IMR-90 (cell line): ENCODE measurements at regions not wholly inside any gene's neighbourhood (a gene's known extent, or its start where the extent isn't known, plus 50 kb on each side); places are given as distances from the start of the nearest gene placed in this dataset.
"Not testable (repeated sequence)": the region's sequence is repeated elsewhere in the genome, so short reads cannot be mapped to it uniquely, and the experiment has no call there.

Source experiments
- ATAC-seq: fragments of 200-7000 bp; cut with Tn5 transposase; 2 replicates; pipeline ENCODE4 v1.9.1; 2020; ENCODE audit warnings: low read depth, mild to moderate bottlenecking, moderate library complexity
- BruUV-seq: library from RNA; stranded (reverse); fragments of 400-500 nt; replicated peaks from 2 replicates; lab custom pipeline; 2021; lab: Mats Ljungman, UMichigan
- CTCF ChIA-PET: fragments of 300-600 bp; formaldehyde crosslinking; extraction: SDS; loops from one replicate; lab custom pipeline; 2021; ENCODE audit warnings: antibody characterized with exemption; lab: Yijun Ruan, JAX
- POLR2A ChIA-PET: fragments of 300-600 bp; sonication (Branson Sonifier 250); formaldehyde crosslinking; loops from one replicate; lab custom pipeline; 2022; ENCODE audit warnings: antibody characterized with exemption; ENCODE audit not compliant: unreplicated experiment; lab: Charles Lee
- DNase-seq: peaks from one replicate; pipeline ENCODE4 v3.0.0; 2013
- H2AFZ ChIP-seq: replicated peaks from 2 replicates; pipeline ENCODE3; 2013; ENCODE audit warnings: low read length, mild to moderate bottlenecking; ENCODE audit not compliant: poor library complexity
- H2AK5ac ChIP-seq: 2 replicates; pipeline ENCODE4 v1.6.1; 2013; ENCODE audit warnings: low read depth, low read length, inconsistent platforms
- H2AK9ac ChIP-seq: replicated peaks from 2 replicates; pipeline ENCODE3; 2013; ENCODE audit warnings: mild to moderate bottlenecking, low read depth, low read length, moderate library complexity; ENCODE audit not compliant: poor library complexity
- H2BK120ac ChIP-seq: 2 replicates; pipeline ENCODE4 v1.6.1; 2013; ENCODE audit warnings: low read depth, low read length, inconsistent platforms
- H2BK15ac ChIP-seq: 3 replicates; pipeline ENCODE4 v1.6.1; 2013; ENCODE audit warnings: low read depth, low read length, inconsistent platforms
- H2BK20ac ChIP-seq: 2 replicates; pipeline ENCODE4 v1.6.1; 2013; ENCODE audit warnings: low read depth, mild to moderate bottlenecking, inconsistent platforms, low read length, moderate library complexity
- H2BK5ac ChIP-seq: 2 replicates; pipeline ENCODE4 v1.6.1; 2013; ENCODE audit warnings: mild to moderate bottlenecking, low read depth, low read length, inconsistent platforms; ENCODE audit not compliant: poor library complexity, severe bottlenecking
- H3K14ac ChIP-seq: replicated peaks from 2 replicates; pipeline ENCODE4 v1.6.1; 2013; ENCODE audit warnings: low read depth, low read length, inconsistent platforms
- H3K18ac ChIP-seq: 2 replicates; pipeline ENCODE4 v1.6.1; 2013; ENCODE audit warnings: low read depth, low read length, control low read depth
- H3K23ac ChIP-seq: 2 replicates; pipeline ENCODE4 v1.6.1; 2013; ENCODE audit warnings: low read depth, low read length, inconsistent platforms
- H3K27ac ChIP-seq: 2 replicates; pipeline ENCODE4 v1.5.1; 2013; ENCODE audit warnings: mild to moderate bottlenecking, control low read depth, low read length; ENCODE audit not compliant: insufficient read depth
- H3K27me3 ChIP-seq: 2 replicates; pipeline ENCODE4 v1.6.1; 2013; ENCODE audit warnings: low read length; ENCODE audit not compliant: control insufficient read depth, insufficient read depth
- H3K36me3 ChIP-seq: 2 replicates; pipeline ENCODE4 v1.6.1; 2013; ENCODE audit warnings: low read length, mixed read lengths; ENCODE audit not compliant: control insufficient read depth, insufficient read depth
- H3K4ac ChIP-seq: 2 replicates; pipeline ENCODE4 v1.6.1; 2013; ENCODE audit warnings: low read depth, low read length, inconsistent platforms
- H3K4me1 ChIP-seq: 2 replicates; pipeline ENCODE4 v1.6.1; 2013; ENCODE audit warnings: low read length, mixed read lengths; ENCODE audit not compliant: control insufficient read depth, insufficient read depth
- H3K4me2 ChIP-seq: 2 replicates; pipeline ENCODE4 v1.6.1; 2013; ENCODE audit warnings: low read depth, mild to moderate bottlenecking, control low read depth, low read length, moderate library complexity
- H3K4me3 ChIP-seq: 2 replicates; pipeline ENCODE4 v1.5.1; 2013; ENCODE audit warnings: low read depth, mild to moderate bottlenecking, control low read depth, low read length, moderate library complexity; ENCODE audit not compliant: insufficient read depth
- H3K56ac ChIP-seq: 2 replicates; pipeline ENCODE4 v1.6.1; 2013; ENCODE audit warnings: low read length, inconsistent platforms; ENCODE audit not compliant: insufficient read depth; ENCODE audit errors: extremely low read depth
- H3K79me1 ChIP-seq, 2 experiments: 2 replicates each; pipeline ENCODE4 v1.6.1; 2013; ENCODE audit warnings: low read length in 2 of 2, inconsistent platforms in 1 of 2, low read depth in 1 of 2
- H3K9ac ChIP-seq: 2 replicates; pipeline ENCODE4 v1.6.1; 2013; ENCODE audit warnings: low read depth, low read length, control low read depth
- H3K9me1 ChIP-seq: 2 replicates; pipeline ENCODE4 v1.6.1; 2013; ENCODE audit warnings: low read length, inconsistent platforms; ENCODE audit not compliant: insufficient read depth
- H3K9me3 ChIP-seq: 2 replicates; pipeline ENCODE4 v1.6.1; 2013; ENCODE audit warnings: low read length; ENCODE audit not compliant: control insufficient read depth, insufficient read depth
- H4K20me1 ChIP-seq: 2 replicates; pipeline ENCODE4 v1.6.1; 2013; ENCODE audit warnings: low read length, inconsistent platforms; ENCODE audit not compliant: insufficient read depth
- H4K5ac ChIP-seq: 2 replicates; pipeline ENCODE4 v1.6.1; 2013; ENCODE audit warnings: mild to moderate bottlenecking, low read depth, low read length, control low read depth
- H4K8ac ChIP-seq, 2 experiments: 2 replicates each; pipeline ENCODE4 v1.6.1; 2013; ENCODE audit warnings: low read depth in 2 of 2, low read length in 2 of 2, control low read depth in 1 of 2, inconsistent platforms in 1 of 2
- H4K91ac ChIP-seq: 2 replicates; pipeline ENCODE4 v1.6.1; 2013; ENCODE audit warnings: low read depth, low read length, inconsistent platforms; ENCODE audit not compliant: insufficient read depth
- WGBS, 2 experiments: methylation state at CpG; one replicate each; pipeline versions ENCODE4 v1.1.5 to v1.1.7; 2013; ENCODE audit warnings: missing lambda C conversion rate in 2 of 2; ENCODE audit not compliant: insufficient read length in 1 of 2; ENCODE audit errors: extremely low coverage in 2 of 2; 5-methylcytosine and 5-hydroxymethylcytosine counted together
- dilution Hi-C: fragments of 300-500 bp; cut with HindIII; formaldehyde crosslinking; loops from one replicate; pipeline ENCODE4 v1.14.3; 2018; ENCODE audit warnings: low sequenced_read_pairs; ENCODE audit not compliant: unreplicated experiment
- in situ Hi-C: fragments of 300-500 bp; cut with MboI; formaldehyde crosslinking; loops from 3 replicates; pipeline ENCODE4 v1.14.3; 2019; ENCODE audit warnings: low sequenced_read_pairs, inconsistent platforms, mixed read lengths
- intact Hi-C: fragments of 100-400 bp; cut with micrococcal nuclease; formaldehyde crosslinking; loops from 2 replicates; pipeline ENCODE4 v1.10.0; 2022

DNA sequence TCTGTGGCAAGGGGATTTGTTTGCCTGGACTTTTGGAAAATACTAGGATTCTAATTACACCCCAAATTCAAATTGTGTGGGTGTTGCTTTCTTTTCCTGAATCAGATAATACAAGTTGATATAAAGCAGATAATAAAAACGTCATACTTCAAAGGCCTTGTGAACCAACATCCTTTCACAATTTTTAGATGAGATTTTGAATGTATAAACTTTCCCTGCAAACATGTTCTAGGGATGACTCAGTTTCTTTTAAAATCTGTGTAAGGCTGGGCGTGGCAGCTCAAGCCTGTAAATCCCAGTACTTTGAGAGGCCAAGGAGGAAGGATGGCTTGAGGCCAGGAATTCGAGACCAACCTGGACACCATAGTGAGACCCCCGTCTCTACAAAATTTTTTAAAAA, 182.4 kb downstream of the C12orf75 start:
- BruUV-seq, H2BK5ac ChIP-seq, H3K79me1 ChIP-seq, H4K8ac ChIP-seq, H2AK5ac ChIP-seq, dilution Hi-C loops, H4K20me1 ChIP-seq, ATAC-seq, H3K14ac ChIP-seq, H3K27ac ChIP-seq, H3K36me3 ChIP-seq, H3K4me2 ChIP-seq, H3K27me3 ChIP-seq, H2BK120ac ChIP-seq, in situ Hi-C loops, H2AK9ac ChIP-seq, H3K18ac ChIP-seq, H3K4me1 ChIP-seq, H3K9me3 ChIP-seq, intact Hi-C loops, H3K9me1 ChIP-seq, H3K4ac ChIP-seq, H3K56ac ChIP-seq, H4K91ac ChIP-seq, H2AFZ ChIP-seq, CTCF ChIA-PET, H3K4me3 ChIP-seq, H2BK20ac ChIP-seq, H3K23ac ChIP-seq, H2BK15ac ChIP-seq, H4K5ac ChIP-seq, DNase-seq, H3K9ac ChIP-seq, POLR2A ChIA-PET: not testable (repeated sequence)
- 80% methylated on average over 1 of the region's 4 CpGs; no CpG with 5 or more reads in 1 of the 2 experiments for WGBS, 2 experiments
